ENCODE measurements at regions not wholly inside any gene's neighbourhood (a gene's known extent, or its start where the extent isn't known, plus 50 kb on each side); places are given as distances from the start of the nearest gene placed in this dataset.

GRCh38 chr10:8513155-8514147 is 459.0 kb downstream of the GATA3 start:
- no peak for DNase-seq (ENCODE audit: low read depth in 2 of 3, low spot score in 2 of 3)

GRCh38 chr10:8520382-8520781 is 465.9 kb downstream of the GATA3 start:
- no peak for DNase-seq (ENCODE audit: low read depth in 2 of 3, low spot score in 2 of 3)

GRCh38 chr10:8527773-8528172 is 473.3 kb downstream of the GATA3 start:
- no peak for DNase-seq (ENCODE audit: low read depth in 2 of 3, low spot score in 2 of 3)

- no peak for DNase-seq (ENCODE audit: low read depth in 2 of 3, low spot score in 2 of 3)
Measured at GRCh38 chr10:8531116-8531515, 476.6 kb downstream of the GATA3 start.

- DNase-seq (ENCODE audit: low read depth in 2 of 3, low spot score in 2 of 3), result no peak
Measured at GRCh38 chr10:8532647-8533046, 478.2 kb downstream of the GATA3 start.

GRCh38 chr10:8533462-8533861 is 479.0 kb downstream of the GATA3 start:
- DNase-seq (ENCODE audit: low read depth in 2 of 3, low spot score in 2 of 3), result no peak

DNA sequence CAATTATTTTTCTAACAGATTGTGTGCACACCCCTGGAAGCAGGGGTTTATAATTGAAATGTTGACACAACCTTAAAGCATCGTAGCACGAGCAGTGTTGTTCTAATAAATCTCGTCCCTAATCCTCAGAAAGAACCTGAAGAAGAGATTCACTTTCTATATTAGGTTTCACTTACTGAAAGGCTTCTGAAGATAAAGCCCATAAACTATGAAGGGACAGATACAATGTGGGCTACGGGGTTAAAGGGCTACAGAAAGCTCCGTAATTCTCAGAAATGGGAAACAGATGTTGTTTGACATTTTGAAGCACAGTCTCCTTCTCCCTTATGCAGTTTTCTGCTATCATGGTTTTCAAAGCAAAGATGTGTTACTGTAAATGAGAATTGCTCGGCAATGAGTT is 479.6 kb downstream of the GATA3 start:
- no peak for DNase-seq (ENCODE audit: low read depth in 2 of 3, low spot score in 2 of 3)

DNA sequence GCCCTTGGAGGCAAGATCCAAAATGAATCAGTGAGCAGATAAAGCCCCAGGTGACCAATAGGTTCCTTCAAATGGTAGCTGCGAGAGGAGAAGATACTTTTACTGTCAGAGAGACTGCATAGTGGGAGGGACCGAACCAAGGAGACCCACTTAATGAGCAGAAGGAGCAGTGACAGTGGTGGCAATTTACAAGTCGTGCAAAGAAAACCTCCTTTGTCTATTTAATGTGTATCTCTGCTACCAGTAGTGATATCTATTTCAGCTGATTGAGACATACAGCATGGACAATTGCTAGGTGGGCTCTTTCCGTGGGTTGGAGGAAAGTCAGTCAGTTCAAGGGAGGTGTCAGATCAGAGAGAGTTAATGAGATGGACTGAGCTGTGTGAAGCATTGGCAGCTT is 480.4 kb downstream of the GATA3 start:
- no peak for DNase-seq (ENCODE audit: low read depth in 2 of 3, low spot score in 2 of 3)

DNA sequence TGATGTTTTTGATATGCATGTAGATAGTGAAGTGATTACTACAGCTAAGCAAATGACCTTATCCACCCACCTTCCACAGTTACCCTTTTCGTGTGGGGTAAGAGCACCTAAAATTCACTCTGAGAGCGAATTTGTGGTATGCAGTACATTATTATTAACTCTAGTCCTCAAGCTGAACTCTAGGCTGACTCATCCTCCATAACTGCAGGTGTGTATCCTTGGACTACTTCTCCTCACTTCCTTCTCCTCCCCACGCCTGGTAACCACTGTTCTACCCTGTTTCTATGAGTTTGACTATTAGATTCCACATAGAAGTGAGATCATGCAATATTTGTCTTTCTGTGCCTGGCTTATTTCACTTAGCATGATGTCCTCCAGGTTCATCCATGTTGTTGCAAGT is 484.6 kb downstream of the GATA3 start:
- no peak for DNase-seq (ENCODE audit: low read depth in 2 of 3, low spot score in 2 of 3)

- peak in 2 of 3 donors; percentile 15 to 59 for DNase-seq (ENCODE audit: low read depth in 2 of 3, low spot score in 2 of 3)
Measured at GRCh38 chr10:8543361-8544056, 489.0 kb downstream of the GATA3 start.

GRCh38 chr10:8544057-8544380 is 489.5 kb downstream of the GATA3 start:
- DNase-seq (ENCODE audit: low read depth in 2 of 3, low spot score in 2 of 3), result no peak

DNA sequence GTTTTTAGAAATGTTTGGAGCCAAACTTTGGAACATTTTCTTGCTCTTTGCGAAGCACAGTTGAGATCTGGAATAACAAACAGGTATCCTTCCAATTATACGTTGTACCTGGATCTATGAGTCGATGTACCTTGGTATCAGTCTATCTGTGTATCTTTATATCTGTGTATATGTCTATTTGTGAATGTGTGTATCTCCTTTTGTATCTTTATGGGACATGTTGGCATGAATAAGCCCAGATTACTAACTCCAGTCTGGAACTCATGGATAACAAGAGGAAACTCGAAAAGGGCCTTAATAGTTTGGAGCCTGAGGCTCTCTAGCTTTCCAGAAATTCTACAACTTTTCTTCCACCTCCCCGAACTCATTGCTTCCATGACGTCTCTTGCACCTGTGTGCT is 490.0 kb downstream of the GATA3 start:
- no peak for DNase-seq (ENCODE audit: low read depth in 2 of 3, low spot score in 2 of 3)

DNA sequence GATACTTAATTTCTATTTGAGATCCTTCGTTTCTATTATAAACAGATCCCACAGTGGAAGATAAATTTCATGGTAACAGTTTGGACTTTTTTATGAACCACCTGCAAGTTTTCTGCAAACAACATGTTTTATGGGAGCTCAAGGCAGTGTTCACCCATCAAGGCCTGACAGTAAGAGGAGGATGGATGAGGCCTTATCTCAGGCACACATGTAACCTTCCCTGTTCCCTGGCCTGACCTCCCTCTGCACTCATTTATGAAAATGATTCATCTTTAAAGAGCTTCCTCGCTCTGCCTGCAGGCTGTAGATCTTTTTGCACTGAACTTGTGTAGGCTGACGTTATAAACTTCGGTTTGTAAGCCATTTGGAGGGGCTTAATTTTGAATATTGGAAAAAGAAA is 500.1 kb downstream of the GATA3 start:
- no peak for DNase-seq (ENCODE audit: low read depth in 2 of 3, low spot score in 2 of 3)

GRCh38 chr10:8556321-8556720 is 501.8 kb downstream of the GATA3 start:
- no peak for DNase-seq (ENCODE audit: low read depth in 2 of 3, low spot score in 2 of 3)

- DNase-seq (ENCODE audit: low read depth in 2 of 3, low spot score in 2 of 3), result no peak
Measured at GRCh38 chr10:8563478-8563877, 509.0 kb downstream of the GATA3 start.

DNA sequence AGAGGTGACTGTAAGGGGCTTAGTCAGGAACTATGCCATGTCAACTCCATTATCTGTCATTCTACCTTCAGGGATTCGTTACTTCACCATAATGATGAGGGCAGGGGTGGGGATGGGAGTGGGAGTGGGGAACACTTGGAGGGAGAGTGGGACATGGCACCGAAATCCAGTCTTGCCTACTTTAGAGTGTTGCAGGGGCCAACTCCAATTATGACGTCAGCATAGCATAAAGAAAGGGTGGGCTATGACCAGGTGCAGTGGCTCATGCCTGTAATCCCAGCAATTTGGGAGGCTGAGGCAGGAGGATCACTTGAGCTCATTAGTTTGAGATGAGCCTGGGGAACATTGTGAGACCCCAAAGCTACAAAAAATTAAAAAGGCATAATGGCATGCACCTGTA is 512.2 kb downstream of the GATA3 start:
- DNase-seq (ENCODE audit: low read depth in 2 of 3, low spot score in 2 of 3), result no peak

DNA sequence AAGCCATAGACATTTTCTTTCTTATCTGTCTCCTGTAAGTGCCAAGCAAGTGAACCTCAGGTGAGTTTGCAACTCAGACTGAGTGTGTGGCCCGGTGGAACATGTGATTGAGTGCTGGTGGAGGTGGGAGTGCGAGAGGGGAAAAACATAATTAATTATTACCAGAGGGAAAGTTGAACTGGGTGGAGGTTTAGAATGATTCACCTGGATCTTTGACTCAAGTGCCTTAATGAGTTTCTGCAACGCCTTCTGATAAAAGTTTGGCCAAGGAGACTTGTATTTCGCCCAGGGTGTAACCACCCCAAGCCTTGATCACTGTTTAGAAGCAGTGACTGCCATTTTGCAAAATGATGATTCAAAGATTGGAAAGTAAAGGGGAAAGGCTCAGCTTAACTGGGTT is 513.9 kb downstream of the GATA3 start:
- no peak for DNase-seq (ENCODE audit: low read depth in 2 of 3, low spot score in 2 of 3)

- DNase-seq (ENCODE audit: low read depth in 2 of 3, low spot score in 2 of 3), result no peak
Measured at GRCh38 chr10:8575620-8576019, 521.1 kb downstream of the GATA3 start.

DNA sequence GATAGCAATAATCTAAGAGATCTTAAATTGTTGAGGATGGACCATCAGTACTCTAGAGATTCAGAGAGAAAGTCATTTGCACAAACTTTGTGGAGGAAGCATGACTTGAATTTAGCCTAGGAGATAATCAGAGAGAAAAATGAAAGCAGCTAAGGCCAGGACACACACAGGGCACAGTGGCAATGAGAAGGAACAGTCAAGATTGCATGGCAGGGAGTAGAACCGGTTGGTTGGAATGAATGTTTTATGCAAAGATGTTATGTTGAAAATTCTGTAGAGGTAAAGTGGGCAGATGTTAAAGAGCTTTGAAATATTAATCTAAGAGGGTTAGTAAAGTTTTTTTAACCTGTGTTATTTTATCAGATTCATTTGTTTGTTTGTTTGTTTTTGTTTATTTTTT is 521.8 kb downstream of the GATA3 start:
- DNase-seq (ENCODE audit: low read depth in 2 of 3, low spot score in 2 of 3), result no peak

DNA sequence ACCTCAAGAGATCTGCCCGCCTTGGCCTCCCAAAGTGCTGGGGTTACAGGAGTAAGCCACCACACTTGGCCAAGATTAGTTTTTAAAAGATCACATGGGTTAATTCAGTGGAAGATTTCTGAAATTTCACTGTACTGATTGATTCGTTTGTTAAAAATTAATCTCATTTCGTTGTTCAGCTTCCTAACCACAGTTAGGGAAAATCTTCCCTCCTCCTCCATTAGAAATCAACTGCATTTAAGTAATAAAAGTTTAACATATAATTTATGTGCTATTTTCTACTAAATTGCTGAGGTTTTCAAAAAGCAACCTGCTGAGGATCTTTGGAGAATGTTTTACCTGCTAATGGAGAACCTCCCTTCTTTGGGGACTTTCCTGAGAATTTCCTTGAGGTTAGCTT is 522.4 kb downstream of the GATA3 start:
- no peak for DNase-seq (ENCODE audit: low read depth in 2 of 3, low spot score in 2 of 3)

DNA sequence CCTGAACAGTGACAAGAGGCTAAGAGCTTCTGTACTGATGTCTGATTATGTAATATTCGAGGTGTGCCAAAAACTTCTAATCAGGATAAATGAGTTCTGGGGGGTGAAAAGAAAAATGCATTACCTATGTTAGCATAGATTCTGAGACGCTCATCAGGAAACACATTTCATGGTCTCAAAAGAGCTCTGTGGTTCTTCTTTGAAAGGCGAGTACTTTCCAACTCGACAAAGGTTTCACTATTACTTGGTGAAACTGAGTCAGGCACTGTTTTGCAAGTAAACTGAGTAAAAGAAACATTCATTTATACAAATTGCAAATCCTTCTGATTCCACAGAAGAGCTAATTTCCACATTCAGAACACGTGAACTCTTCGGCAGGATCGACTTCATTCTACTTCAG is 523.2 kb downstream of the GATA3 start:
- DNase-seq (ENCODE audit: low read depth in 2 of 3, low spot score in 2 of 3), result no peak

GRCh38 chr10:8581521-8582225 is 527.2 kb downstream of the GATA3 start:
- no peak for DNase-seq (ENCODE audit: low read depth in 2 of 3, low spot score in 2 of 3)

Measured in hematopoietic multipotent progenitor cell (in vitro differentiated cells).